ENCODE measurements at regions not wholly inside any gene's neighbourhood (a gene's known extent, or its start where the extent isn't known, plus 50 kb on each side); places are given as distances from the start of the nearest gene placed in this dataset.

DNA sequence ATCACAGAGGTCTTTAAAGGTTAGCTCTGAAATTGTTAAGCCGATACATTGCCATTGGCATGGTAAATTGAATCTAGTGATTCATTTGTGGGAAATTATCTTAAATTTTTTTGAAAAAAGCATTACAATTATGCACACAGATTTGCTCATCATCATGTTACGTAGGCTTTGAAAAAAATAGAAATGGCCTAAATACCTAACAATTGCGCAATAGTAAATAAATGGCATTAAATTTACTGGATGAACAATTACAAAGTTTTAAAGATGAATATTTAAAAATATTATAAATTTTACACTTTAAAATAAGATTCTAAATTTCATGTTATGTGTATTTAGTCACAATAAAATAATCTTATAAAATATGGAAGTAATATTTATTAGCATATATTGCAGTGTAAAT lies 171.3 kb downstream of the RPRM start:
- no peaks in the 10 kb centered on the region for H3K27me3 ChIP-seq (ENCODE audit: insufficient read depth)
- no peaks in the 10 kb centered on the region for H3K4me1 ChIP-seq (ENCODE audit: control insufficient read depth in 1 of 2, insufficient read depth in 2 of 2, low read depth in 1 of 2, low read length in 1 of 2)
- no peaks in the 10 kb centered on the region for H3K36me3 ChIP-seq (replicated peaks in 1 of 2; ENCODE audit: control insufficient read depth in 1 of 2, insufficient read depth in 2 of 2, low read length in 1 of 2)
- 18% methylated on average over 3 of the region's 3 CpGs for WGBS (ENCODE audit: low lambda C conversion rate)
- no peak overlapping the region for H3K4me3 ChIP-seq (ENCODE audit: low read depth in 2 of 2, low read length in 1 of 2)
- H3K27ac ChIP-seq (ENCODE audit: low read depth in 2 of 2, low read length in 1 of 2), result no peak overlapping the region
- no peak overlapping the region for H3K9ac ChIP-seq
- H3F3A ChIP-seq (replicated peaks; ENCODE audit: insufficient read depth), result no peaks in the 10 kb centered on the region
- H4K20me1 ChIP-seq (ENCODE audit: insufficient read depth), result no peaks in the 10 kb centered on the region
- no peaks in the 10 kb centered on the region for H3K79me2 ChIP-seq (ENCODE audit: insufficient read depth)
- DNase-seq, result no peak
- H3K9me2 ChIP-seq, result no peaks in the 10 kb centered on the region
- no peak overlapping the region for H3K4me2 ChIP-seq
- no peaks in the 10 kb centered on the region for H3K9me3 ChIP-seq
- H2AFZ ChIP-seq (ENCODE audit: low read depth), result no peak overlapping the region
- TF ChIP-seq FOXJ3 (CRISPR knock-in tag; IDR thresholded peaks at IDR 0.05) (no peak), YY1 (IDR thresholded peaks at IDR 0.05; ENCODE audit: low read depth) (no peak), FOXM1 (IDR thresholded peaks at IDR 0.05; ENCODE audit: low read depth) (no peak), EZH2phosphoT487 (IDR thresholded peaks at IDR 0.05; ENCODE audit: borderline replicate concordance, low read depth) (no peak), TAF1 (IDR thresholded peaks at IDR 0.05; ENCODE audit: borderline replicate concordance, low read depth, low read length) (no peak)
- TF ChIP-seq, protein P1, sequence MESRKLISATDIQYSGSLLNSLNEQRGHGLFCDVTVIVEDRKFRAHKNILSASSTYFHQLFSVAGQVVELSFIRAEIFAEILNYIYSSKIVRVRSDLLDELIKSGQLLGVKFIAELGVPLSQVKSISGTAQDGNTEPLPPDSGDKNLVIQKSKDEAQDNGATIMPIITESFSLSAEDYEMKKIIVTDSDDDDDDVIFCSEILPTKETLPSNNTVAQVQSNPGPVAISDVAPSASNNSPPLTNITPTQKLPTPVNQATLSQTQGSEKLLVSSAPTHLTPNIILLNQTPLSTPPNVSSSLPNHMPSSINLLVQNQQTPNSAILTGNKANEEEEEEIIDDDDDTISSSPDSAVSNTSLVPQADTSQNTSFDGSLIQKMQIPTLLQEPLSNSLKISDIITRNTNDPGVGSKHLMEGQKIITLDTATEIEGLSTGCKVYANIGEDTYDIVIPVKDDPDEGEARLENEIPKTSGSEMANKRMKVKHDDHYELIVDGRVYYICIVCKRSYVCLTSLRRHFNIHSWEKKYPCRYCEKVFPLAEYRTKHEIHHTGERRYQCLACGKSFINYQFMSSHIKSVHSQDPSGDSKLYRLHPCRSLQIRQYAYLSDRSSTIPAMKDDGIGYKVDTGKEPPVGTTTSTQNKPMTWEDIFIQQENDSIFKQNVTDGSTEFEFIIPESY (IDR thresholded peaks at IDR 0.05; ENCODE audit: borderline replicate concordance, low read depth), result no peak
- TF ChIP-seq, protein P2, sequence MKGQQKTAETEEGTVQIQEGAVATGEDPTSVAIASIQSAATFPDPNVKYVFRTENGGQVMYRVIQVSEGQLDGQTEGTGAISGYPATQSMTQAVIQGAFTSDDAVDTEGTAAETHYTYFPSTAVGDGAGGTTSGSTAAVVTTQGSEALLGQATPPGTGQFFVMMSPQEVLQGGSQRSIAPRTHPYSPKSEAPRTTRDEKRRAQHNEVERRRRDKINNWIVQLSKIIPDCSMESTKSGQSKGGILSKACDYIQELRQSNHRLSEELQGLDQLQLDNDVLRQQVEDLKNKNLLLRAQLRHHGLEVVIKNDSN (IDR thresholded peaks at IDR 0.05; ENCODE audit: borderline replicate concordance, low read depth), result no peak
- TF ChIP-seq, protein P3, sequence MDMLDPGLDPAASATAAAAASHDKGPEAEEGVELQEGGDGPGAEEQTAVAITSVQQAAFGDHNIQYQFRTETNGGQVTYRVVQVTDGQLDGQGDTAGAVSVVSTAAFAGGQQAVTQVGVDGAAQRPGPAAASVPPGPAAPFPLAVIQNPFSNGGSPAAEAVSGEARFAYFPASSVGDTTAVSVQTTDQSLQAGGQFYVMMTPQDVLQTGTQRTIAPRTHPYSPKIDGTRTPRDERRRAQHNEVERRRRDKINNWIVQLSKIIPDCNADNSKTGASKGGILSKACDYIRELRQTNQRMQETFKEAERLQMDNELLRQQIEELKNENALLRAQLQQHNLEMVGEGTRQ (IDR thresholded peaks at IDR 0.05; ENCODE audit: borderline replicate concordance, low read depth, low read length), result no peak
- TF ChIP-seq, protein P4, sequence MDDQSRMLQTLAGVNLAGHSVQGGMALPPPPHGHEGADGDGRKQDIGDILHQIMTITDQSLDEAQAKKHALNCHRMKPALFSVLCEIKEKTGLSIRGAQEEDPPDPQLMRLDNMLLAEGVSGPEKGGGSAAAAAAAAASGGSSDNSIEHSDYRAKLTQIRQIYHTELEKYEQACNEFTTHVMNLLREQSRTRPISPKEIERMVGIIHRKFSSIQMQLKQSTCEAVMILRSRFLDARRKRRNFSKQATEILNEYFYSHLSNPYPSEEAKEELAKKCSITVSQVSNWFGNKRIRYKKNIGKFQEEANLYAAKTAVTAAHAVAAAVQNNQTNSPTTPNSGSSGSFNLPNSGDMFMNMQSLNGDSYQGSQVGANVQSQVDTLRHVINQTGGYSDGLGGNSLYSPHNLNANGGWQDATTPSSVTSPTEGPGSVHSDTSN (IDR thresholded peaks at IDR 0.05), result no peak
- TF ChIP-seq, protein P5, sequence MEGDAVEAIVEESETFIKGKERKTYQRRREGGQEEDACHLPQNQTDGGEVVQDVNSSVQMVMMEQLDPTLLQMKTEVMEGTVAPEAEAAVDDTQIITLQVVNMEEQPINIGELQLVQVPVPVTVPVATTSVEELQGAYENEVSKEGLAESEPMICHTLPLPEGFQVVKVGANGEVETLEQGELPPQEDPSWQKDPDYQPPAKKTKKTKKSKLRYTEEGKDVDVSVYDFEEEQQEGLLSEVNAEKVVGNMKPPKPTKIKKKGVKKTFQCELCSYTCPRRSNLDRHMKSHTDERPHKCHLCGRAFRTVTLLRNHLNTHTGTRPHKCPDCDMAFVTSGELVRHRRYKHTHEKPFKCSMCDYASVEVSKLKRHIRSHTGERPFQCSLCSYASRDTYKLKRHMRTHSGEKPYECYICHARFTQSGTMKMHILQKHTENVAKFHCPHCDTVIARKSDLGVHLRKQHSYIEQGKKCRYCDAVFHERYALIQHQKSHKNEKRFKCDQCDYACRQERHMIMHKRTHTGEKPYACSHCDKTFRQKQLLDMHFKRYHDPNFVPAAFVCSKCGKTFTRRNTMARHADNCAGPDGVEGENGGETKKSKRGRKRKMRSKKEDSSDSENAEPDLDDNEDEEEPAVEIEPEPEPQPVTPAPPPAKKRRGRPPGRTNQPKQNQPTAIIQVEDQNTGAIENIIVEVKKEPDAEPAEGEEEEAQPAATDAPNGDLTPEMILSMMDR (IDR thresholded peaks at IDR 0.05), result no peak
- CTCF ChIA-PET, result no interaction called here
- POLR2A ChIA-PET, result no interaction called here

DNA sequence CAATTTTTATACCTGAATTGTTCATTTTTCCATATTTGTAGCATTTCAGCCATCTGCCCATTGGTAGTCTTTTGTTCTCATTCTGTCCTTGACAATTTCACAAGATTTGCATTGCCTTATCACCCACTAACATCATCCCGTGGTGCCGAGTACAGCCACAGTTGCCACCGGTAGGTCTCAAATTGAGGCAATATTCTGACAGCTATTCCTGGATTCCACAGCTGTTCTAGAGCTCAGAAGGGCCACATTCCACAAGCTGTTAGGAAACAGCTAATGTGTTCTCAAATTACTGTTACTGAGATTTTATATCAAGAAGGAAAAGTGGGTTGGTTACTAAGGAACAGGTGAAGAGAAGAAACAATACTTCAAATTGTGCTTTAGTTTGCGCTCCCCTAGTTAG lies 178.8 kb downstream of the RPRM start:
- WGBS (ENCODE audit: low lambda C conversion rate), result 19% methylated on average over 4 of the region's 4 CpGs
- no peak for DNase-seq
- TF ChIP-seq FOSL2 (IDR thresholded peaks at IDR 0.05; ENCODE audit: borderline replicate concordance, low read depth) (no peak), YY1 (IDR thresholded peaks at IDR 0.05; ENCODE audit: low read depth) (no peak), SIN3A (IDR thresholded peaks at IDR 0.05; ENCODE audit: borderline replicate concordance, low read depth, low read length) (no peak), CHD2 (IDR thresholded peaks at IDR 0.05; ENCODE audit: low read length, partially characterized antibody) (no peak), NRF1 (IDR thresholded peaks at IDR 0.05; ENCODE audit: low read depth, low read length) (no peak), GABPA (IDR thresholded peaks at IDR 0.05; ENCODE audit: low read depth) (no peak), FOXM1 (IDR thresholded peaks at IDR 0.05; ENCODE audit: low read depth) (no peak), EZH2phosphoT487 (IDR thresholded peaks at IDR 0.05; ENCODE audit: borderline replicate concordance, low read depth) (no peak), SMC3 (IDR thresholded peaks at IDR 0.05; ENCODE audit: low read depth, low read length) (no peak), TEAD4 (IDR thresholded peaks at IDR 0.05; ENCODE audit: borderline replicate concordance, insufficient read depth) (no peak), ELF1 (IDR thresholded peaks at IDR 0.05) (no peak), NFIC (IDR thresholded peaks at IDR 0.05; ENCODE audit: borderline replicate concordance) (no peak)
- TF ChIP-seq, protein P6, sequence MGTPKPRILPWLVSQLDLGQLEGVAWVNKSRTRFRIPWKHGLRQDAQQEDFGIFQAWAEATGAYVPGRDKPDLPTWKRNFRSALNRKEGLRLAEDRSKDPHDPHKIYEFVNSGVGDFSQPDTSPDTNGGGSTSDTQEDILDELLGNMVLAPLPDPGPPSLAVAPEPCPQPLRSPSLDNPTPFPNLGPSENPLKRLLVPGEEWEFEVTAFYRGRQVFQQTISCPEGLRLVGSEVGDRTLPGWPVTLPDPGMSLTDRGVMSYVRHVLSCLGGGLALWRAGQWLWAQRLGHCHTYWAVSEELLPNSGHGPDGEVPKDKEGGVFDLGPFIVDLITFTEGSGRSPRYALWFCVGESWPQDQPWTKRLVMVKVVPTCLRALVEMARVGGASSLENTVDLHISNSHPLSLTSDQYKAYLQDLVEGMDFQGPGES (IDR thresholded peaks at IDR 0.05; ENCODE audit: low read depth, low read length), result no peak

More for the DNA sequence above, 178.8 kb downstream of the RPRM start:
- Histone ChIP-seq H2AFZ (ENCODE audit: low read depth) (no peak overlapping the region), H3K4me1 (ENCODE audit: control insufficient read depth in 1 of 2, insufficient read depth in 2 of 2, low read depth in 1 of 2, low read length in 1 of 2) (no peaks in the 10 kb centered on the region), H3K4me3 (ENCODE audit: low read depth in 2 of 2, low read length in 1 of 2) (no peak overlapping the region), H3K27ac (ENCODE audit: low read depth in 2 of 2, low read length in 1 of 2) (no peak overlapping the region), H3K36me3 (replicated peaks in 1 of 2; ENCODE audit: control insufficient read depth in 1 of 2, insufficient read depth in 2 of 2, low read length in 1 of 2) (no peaks in the 10 kb centered on the region), H3K9me3 (no peaks in the 10 kb centered on the region), H3K9ac (no peak overlapping the region), H4K20me1 (ENCODE audit: insufficient read depth) (no peaks in the 10 kb centered on the region), H3F3A (replicated peaks; ENCODE audit: insufficient read depth) (no peaks in the 10 kb centered on the region), H3K27me3 (ENCODE audit: insufficient read depth) (no peaks in the 10 kb centered on the region), H3K79me2 (ENCODE audit: insufficient read depth) (no peaks in the 10 kb centered on the region), H3K9me2 (no peaks in the 10 kb centered on the region), H3K4me2 (no peak overlapping the region)
- POLR2A ChIA-PET, result no interaction called here
- CTCF ChIA-PET, result no interaction called here
